GM12864 (cell line): ENCODE measurements at regions not wholly inside any gene's neighbourhood (a gene's known extent, or its start where the extent isn't known, plus 50 kb on each side); places are given as distances from the start of the nearest gene placed in this dataset.

Experiments used
- DNase-seq: peaks from one replicate; pipeline ENCODE4 v3.0.0-alpha.2; 2011; ENCODE audit warnings: low read depth
- H3K4me3 ChIP-seq: 2 replicates; pipeline ENCODE4 v1.5.1; 2011; ENCODE audit warnings: mild to moderate bottlenecking, low read depth, low read length, control low read depth
- TF ChIP-seq, protein P1 (sequence below): IDR thresholded peaks from 2 replicates; pipeline ENCODE4 v1.5.1; 2011; ENCODE audit warnings: low read depth, mild to moderate bottlenecking, moderate library complexity, low read length, control low read depth, inconsistent platforms; ENCODE audit errors: missing control alignments

GRCh38 chr2:217101972-217102371 lies 242.1 kb upstream of the TNP1 start:
- peak; percentile 27 for DNase-seq
- no peak overlapping the region for H3K4me3 ChIP-seq
- TF ChIP-seq, protein P1, sequence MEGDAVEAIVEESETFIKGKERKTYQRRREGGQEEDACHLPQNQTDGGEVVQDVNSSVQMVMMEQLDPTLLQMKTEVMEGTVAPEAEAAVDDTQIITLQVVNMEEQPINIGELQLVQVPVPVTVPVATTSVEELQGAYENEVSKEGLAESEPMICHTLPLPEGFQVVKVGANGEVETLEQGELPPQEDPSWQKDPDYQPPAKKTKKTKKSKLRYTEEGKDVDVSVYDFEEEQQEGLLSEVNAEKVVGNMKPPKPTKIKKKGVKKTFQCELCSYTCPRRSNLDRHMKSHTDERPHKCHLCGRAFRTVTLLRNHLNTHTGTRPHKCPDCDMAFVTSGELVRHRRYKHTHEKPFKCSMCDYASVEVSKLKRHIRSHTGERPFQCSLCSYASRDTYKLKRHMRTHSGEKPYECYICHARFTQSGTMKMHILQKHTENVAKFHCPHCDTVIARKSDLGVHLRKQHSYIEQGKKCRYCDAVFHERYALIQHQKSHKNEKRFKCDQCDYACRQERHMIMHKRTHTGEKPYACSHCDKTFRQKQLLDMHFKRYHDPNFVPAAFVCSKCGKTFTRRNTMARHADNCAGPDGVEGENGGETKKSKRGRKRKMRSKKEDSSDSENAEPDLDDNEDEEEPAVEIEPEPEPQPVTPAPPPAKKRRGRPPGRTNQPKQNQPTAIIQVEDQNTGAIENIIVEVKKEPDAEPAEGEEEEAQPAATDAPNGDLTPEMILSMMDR: no peak

- TF ChIP-seq, protein P1: no peak
- H3K4me3 ChIP-seq: no peak overlapping the region
- no peak for DNase-seq
Measured at GRCh38 chr2:217099561-217099960, 239.7 kb upstream of the TNP1 start.

GRCh38 chr2:217098435-217098834 lies 238.6 kb upstream of the TNP1 start:
- TF ChIP-seq, protein P1: no peak
- no peak for DNase-seq

GRCh38 chr2:217097346-217097745 lies 237.5 kb upstream of the TNP1 start:
- DNase-seq: no peak
- no peak overlapping the region for H3K4me3 ChIP-seq
- TF ChIP-seq, protein P1: no peak

More at GRCh38 chr2:217098435-217098834, 238.6 kb upstream of the TNP1 start:
- no peak overlapping the region for H3K4me3 ChIP-seq

GRCh38 chr2:217096474-217097225 lies 236.8 kb upstream of the TNP1 start:
- H3K4me3 ChIP-seq: no peak overlapping the region
- no peak for DNase-seq
- TF ChIP-seq, protein P1: no peak

DNA sequence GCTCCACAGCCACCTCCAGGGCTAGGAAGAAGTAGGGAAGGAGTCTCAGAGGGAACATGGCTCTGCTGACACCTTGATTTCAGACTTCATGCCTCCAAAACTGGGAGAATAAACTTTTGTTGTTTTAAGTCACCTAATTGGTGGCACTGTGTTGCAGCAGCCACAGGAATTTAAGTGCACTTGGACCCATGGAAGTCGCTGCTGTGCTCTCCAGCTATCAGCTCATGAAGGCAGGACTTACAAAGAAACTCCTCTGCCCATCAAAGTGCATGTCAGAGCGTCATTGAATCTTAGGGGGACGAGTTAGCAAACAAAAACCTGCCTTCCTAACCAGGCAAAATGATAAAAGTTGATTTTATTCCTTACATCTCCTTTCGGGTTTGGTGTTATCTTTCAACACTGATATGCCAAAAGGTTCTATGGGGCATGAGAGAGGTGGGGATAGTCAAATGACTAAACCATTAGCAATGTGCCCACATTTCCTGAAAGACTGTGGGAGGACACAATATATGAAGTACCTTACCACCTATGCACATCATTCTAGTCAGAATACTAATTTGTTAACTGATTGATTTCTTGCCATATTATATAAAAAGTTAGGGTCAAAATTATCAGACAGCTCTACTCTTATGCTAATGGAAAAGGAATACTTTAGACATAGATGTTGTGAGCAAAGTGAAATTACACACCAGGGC lies 235.8 kb upstream of the TNP1 start:
- H3K4me3 ChIP-seq: no peak overlapping the region
- TF ChIP-seq, protein P1: no peak
- no peak for DNase-seq
